CD1c-positive myeloid dendritic cell (primary cell): ENCODE measurements at regions not wholly inside any gene's neighbourhood (a gene's known extent, or its start where the extent isn't known, plus 50 kb on each side); places are given as distances from the start of the nearest gene placed in this dataset.
A peak's percentile ranks its signal among the peaks of the same experiment; 100 is the strongest.

Experiments used
- DNase-seq: peaks from one replicate; pipeline ENCODE4 v3.0.0-alpha.2; 2016; ENCODE audit errors: extremely low spot score

DNA sequence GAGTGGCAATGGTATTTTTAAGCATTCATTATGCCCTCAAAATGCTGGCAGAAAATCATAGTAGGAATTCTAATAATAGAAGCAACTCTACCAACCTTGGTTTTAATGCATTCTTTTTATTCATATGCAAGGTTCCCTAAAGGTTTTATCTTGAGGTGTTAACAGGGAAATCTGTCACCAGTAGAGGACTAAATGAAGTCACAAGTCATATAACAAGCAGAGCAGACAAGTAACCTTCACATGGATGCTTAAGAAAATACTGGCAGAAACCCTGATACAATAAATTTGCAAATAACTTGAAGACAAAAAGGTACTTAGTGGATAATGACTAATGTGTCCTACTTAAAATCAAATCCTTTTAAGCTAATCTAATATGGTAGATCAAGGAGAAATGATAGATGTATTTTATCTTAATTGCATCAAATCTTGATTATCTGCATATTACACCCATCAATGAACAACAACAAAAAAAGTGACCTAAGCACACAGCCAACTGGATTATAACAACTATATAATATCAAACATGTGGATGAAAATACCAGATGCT lies 73.3 kb downstream of the RFC3 start:
- DNase-seq: no peak

DNA sequence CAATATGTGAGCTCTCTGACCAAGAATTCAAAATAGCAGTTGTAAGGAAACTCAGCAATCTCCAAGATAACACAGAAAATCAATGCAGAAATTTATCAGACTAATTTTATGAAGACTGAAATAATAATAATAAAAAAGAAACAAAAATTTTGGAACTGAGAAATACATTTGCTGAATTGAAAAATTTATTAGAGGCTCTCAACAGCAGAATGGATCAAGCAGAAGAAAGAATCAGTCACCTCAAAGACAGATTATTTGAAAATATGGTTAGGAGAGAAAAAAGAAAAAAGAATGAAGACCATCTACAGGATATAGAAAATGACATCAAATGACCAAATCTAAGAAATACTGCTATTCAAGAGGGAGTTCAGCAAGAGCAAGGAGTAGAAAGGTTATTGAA lies 75.6 kb downstream of the RFC3 start:
- no peak for DNase-seq

DNA sequence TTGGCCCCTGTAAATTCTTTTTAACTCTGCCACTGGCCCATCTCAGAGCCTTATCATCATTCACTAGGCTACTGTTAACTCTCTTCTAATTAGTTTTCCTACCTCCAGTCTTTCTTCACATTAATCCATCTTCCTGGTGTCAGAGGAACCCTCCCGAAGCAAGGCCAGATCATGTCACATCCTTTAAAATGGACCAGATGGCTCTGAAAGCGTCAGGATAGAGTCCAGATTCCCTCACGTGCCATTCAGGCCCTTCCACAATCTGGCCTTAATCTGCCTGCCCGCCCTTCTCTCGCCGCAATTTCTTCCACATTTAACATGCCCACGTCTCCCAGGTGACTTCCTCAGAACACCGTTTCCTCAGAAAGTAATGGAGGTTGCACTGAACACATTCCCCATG lies 86.5 kb downstream of the RFC3 start:
- DNase-seq: no peak

DNA sequence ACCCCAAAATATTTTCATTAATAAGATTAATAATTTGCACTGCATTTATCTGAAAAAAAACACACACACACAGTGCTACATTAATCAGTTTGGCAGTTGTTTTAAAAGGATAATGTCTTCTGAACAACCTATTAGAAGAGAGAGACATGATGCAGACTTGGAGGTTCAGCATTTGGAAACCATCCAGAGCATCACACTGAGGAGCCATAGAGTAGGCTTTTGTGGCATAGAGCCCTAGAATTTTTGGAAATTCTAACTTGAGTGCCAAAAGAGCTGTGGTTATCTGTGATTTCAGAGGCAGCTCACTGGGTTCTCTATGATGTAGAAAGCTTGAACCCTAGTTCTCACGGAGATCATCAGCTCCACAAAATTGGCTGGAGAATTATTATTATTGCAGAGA lies 90.2 kb downstream of the RFC3 start:
- DNase-seq: no peak

DNA sequence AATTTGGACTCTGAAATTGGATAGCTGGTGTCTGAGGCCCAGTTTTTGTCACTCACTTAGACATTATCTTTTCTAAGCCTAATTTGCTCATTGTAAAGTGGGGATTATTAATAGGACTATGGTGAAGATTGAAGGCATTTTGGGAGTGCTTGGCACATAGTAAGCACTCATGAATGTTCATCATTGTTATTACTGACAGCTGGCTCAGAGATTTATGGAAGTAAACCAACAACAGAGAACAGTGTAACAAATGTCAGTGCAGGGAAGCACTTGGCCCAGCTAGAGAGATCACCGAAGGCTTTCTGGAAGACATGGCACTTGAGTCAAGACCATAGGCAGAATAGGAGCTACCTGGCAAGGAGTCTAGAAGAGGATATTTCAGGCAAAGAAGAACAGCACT lies 92.3 kb downstream of the RFC3 start:
- no peak for DNase-seq

DNA sequence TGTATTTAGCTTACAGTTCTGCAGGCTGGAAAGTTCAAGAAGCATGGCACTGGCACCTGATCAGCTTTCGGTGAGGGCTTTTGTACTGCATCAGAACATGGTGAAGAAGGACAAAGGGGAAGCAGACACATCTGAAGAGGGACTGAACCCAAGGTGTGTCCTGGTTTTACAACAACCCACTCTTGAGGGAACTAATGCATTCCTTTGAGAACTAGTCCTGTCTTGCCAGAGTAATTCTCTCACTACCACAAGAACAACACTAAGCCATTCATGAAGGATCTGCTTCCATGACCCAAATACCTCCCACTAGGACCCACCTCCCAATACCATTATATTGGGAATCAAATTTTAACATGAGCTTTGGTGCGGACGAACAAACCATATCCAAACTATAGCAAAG lies 93.6 kb downstream of the RFC3 start:
- DNase-seq: no peak

DNA sequence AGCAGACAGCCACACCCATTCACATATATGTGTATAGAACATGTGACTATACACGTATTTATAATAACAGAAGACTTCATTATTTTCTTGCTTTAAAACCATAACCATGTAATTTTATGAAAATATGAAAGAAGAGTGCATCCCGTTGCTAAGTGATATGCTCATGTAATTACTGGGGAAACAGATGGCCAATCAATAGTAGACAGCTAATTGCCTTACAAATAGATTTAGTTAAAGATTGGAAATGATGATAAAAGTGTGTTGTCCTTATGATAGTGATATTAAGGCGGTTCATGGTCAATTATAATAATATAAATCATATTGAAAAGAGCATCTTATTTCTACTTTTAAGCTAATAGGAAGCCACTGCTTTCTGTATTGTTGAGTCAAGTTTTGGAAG lies 95.9 kb downstream of the RFC3 start:
- DNase-seq: no peak

DNA sequence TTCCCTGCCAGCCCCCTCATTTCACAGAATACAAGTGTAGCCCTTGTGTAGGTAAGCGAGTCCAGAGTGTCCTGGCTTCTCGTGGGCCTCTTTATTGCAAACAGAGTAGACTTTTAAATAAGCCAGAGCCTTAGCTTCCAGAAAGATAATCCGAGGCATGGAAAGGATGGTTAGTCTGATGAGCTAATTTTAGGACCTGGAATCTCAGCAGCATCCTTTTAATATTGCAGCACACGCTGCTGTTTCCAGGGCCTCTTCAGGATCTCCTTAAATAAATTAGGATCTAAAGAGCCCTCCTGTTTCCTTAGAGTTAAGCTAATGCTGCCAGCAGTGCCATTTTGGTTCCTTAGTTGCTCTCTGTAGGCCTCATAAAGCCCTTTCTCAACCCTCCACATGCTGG lies 99.2 kb downstream of the RFC3 start:
- DNase-seq: no peak

DNA sequence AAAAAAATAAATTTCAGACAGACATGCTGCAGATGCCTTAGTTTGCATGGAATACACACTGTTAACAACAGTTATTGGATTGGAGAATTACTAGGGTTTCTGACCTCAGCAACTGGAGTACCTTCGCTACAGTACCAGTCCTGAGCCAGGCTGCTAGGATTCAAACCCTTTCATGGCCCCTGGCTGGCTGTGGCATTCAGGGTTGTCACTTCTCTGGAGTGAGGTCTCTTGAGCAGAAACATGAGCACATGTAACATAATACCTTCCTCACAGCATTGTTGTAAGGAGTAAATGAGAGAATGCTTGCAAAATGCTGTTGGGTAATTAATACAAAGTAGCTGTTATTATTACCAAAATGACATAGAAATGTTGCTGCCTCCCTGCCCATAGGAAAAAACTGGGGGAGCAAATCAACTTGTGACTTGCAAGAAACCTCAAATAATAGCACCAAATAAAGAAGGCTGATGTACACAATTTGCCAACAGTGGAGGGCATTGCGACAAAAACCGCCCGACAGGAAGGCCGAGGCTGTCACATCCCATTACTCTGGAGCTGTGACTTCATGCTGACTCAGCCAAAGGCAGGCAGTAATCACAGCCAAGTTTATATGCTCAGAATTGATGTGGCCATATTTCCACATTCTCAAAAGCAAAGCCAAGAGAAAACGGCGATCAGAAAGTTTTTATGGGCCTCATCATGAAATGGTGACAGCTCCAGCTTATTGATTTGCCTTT lies 100.4 kb downstream of the RFC3 start:
- peak; percentile 2 for DNase-seq

DNA sequence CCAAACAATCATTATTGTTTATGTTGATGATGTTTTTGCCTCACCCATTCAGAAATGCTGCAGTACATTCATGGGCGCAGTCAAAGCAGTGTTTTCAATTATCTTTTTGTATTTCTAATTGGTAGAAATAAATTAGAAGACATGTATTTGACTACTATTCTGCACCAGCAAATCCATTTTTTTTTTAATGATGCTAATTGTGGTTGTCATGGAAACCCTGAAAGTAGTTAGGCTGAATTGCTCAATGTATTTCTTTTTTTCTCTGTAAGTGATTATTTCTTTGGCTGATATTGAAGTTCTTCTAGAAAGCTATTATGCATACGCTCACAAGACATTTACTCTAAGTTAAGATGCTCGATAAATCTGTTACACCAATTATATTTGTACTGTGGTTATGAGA lies 101.2 kb downstream of the RFC3 start:
- no peak for DNase-seq

DNA sequence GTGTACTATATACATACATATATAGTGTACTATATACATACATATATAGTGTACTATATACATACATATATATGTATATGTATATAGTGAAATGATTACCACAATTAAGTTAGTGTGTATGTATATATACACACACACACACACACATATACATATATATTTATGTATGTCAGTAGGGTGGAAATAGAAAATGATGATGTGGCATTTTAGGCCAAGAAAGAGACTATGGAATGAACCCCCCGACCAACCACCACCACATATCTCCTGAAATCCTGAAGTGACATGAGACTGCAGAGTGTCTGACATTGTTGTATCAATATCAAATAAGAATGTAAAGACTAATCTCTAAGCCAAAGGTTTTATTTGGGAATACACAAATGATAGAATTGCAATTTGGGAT lies 107.6 kb downstream of the RFC3 start:
- DNase-seq: no peak

DNA sequence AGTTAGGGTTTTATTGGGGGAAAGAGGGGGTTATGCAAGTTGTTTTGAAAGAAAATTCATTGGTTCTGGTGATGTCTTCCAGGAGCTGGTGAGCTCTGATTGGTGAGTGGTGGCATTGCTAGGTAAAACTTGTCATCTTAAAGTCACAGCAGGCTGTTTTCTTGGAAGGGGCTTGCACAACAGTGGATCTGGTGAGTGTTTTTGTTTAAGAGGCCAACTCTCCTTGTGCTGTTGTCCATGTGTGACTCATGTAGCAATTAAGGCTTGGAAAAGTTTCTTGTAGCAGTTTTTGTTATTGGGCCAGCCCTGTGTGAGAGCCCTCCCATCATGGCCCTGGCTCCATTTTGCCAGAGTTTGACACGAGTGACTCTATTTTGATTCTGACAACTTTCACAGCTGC lies 109.4 kb downstream of the RFC3 start:
- DNase-seq: no peak

DNA sequence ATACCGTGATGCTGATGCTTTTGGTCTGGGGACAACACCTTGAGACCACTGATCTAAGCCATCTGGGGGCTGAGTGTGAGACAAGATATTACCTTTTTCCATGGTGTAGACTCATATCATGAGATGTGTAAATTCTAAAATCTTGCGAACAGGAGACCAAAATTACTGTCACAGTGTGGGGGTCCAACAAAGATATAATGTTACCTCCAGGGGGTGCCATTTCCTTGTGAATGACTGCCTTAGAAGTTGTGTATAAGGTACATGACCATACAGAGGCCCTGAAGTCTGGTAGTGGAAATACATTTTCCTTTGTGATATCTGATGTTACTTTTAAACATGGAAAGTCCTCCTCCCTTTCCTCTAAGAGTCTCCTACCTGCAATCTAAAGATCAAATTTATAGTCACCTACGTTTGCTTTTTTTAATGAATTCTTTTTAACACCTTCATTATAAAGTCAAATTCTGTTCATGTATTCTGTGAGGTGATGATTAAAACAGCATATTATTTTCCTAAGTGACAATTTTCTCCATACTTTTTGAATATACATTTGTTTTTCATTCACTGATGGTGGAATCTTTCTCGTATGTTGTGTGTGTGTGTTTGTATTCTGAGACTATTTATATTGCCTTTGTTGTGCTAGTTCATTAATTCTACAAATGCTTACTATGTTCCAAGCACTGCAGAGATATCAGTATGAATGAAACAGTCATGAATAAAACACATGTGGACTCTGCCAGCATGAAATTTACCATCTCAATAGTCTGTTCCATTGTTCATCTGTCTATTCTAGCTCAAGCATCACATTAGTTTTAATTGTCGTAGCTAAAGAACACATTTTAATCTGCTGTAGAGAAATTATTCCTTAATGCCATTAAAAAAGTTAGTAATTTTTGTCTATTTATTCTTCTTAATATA lies 113.7 kb downstream of the RFC3 start:
- DNase-seq: no peak

DNA sequence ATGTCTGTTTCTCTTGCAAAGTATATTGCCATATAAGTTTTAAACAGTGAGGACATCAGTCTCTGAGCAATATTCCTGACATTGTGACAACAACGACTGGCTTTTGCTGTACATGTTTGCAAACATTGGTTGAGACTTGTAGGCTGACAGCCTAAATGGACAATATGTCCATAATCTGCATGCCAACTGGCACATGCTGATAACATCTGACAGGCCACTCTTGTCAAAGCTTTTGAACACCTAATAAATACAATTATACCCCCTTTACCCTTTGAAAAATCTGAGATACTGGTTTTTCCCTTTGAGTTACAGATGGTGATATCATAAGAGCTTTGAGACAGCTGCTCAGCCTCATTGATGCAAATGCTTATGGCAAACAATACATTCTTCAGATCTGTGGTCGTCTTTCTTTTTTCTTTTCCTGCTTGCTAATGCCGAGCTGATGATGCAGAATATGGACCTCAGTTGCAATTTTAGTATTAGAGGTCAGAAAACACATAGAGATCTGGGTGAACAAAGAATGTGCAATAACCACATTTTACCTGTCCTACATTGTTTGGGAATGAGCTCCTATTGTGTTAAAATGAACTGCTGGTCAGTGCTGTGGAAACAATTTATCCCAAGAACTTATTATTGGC lies 114.9 kb downstream of the RFC3 start:
- no peak for DNase-seq

DNA sequence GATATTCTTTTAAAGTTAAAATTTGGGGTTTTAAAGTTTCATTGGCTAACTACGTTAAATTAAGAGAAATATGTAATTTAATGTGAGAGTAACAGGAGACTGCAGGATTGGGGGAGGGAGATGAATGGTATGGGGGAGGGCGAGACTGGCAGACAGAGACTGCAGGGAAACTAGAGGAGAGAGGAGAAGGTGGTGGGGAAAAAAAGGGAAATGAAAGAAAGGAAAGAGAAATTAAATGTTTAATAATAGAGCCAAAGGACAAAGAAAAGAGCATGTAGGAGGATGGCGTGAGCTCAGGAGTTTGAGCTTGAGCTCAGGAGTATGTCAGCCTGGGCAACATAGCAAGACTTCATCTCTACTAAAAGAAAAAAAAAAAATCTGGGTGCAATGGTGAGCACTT lies 115.9 kb downstream of the RFC3 start:
- DNase-seq: no peak

DNA sequence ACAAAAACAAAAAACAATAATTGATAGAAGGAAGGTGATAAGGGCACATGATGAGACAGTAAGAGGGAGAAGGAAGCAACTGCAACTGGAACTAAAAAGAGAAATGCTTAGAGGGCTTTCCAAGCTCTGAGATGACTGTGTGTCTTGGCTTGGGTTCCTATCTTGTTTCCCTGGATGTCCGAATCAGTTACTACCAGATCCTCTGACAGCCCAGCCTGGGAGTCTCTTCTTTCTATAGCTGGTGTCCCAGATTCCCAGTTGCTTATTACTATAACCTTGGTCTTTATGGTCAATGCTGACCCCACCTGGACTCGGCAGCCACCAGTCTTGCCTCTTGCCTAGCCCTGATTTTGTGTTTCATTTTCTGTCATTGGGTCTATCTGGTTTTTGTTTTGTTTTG lies 116.4 kb downstream of the RFC3 start:
- no peak for DNase-seq

DNA sequence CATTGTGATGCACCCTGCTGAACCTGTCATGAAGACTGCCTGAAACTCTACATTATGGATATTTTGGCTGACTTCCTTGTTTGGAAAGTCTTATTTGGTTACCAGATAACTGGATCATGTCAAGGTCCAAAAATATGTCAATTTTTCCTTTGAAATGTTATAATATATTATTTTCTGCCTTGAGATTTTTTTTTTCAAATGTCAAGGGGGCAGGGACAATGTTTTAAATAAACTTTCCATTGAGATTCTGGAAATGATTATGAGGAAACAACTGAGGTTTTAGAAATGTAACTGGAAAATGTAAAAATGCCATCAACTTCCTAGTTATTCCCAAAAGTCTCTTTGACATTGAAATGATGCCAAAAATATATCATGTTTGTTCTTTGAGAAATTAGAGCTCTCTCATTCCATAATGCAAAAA lies 117.0 kb downstream of the RFC3 start:
- DNase-seq: no peak

DNA sequence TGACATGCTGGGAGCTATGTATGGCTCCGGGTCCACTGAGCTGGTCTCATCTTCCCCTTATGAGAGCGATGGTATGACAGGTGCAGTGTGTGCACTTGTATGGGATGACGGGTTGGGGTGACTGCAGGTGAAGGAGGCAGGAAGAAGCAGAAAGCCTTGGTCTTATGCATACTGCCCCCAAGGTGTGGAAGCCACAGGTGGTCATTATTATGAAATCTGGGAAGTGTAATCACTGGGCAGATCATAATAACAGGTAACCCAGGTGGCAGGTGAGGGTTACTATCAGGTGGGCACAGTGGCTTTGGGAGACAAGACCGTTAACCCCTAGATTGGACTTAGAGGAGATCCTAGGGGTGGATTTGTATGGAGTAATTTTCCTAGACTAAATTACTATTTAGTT lies 118.0 kb downstream of the RFC3 start:
- no peak for DNase-seq

DNA sequence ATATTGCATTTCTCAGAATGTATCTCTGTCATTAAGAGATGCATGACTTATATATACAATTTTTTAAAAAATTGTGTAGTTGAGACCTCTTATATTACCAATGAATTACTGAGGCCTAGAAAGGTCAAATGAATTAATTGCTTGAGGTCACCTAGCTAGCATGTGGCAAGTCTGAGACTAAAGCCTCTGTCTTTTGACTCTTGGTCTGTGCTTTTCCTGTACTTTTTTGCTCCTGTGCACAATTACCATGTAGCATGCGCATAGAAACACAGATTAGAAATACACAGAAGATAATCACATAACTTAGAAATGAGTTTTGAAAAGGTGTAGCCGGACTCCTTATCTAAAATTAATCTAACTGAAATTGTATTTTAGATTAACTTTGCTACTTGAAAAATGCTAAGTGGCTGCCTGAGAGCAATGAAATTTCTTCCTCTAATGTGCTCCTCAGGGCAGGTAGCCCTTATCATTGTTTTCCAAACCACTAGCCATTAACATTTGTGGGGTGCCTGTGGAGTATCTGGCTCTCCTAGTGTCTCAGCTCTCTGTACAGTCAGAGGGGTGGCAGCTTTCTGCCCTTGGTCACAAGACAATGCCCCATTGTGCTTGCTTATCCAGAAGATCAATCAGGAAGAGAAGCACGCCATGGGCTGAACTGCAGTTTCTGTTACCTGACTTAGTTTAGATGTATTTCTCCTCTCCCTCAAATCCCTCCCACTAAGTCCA lies 119.6 kb downstream of the RFC3 start:
- DNase-seq: no peak

DNA sequence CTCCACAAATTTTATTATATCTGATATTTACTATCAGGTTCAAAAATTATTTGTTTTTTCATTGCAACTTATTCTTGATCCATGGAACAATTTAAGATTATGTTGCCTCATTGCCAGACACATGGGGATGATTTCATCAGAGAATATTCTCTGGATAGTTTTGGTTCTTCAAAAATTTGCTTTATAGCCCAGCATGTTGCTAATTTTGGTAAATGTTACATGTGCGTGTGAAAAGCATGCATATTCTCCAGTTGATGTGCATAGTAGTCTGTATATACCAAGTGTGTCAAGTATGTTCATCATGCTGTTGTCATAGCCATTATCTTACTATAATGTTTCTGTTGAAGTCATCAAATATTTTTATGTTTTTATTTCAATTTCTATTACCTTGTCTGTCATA lies 122.3 kb downstream of the RFC3 start:
- no peak for DNase-seq

DNA sequence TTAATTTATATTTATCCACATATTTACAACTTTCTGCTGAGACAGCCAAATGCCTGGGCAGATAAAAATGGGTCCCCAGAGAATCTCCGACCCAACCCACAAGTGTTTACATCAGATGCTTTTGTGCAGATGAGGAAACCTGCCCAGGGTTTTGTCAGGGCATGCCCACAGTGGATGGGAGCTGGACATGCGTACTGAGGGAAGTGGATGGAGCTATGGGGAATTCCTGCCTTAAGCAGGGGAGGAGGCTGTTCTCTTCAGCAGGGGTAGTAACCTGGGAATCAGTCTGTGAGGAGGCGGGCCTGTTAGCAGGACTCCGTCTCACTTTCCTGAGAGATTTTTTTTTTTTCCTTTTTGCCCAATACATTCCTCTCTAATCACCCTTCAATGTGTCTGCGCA lies 122.9 kb downstream of the RFC3 start:
- DNase-seq: no peak

DNA sequence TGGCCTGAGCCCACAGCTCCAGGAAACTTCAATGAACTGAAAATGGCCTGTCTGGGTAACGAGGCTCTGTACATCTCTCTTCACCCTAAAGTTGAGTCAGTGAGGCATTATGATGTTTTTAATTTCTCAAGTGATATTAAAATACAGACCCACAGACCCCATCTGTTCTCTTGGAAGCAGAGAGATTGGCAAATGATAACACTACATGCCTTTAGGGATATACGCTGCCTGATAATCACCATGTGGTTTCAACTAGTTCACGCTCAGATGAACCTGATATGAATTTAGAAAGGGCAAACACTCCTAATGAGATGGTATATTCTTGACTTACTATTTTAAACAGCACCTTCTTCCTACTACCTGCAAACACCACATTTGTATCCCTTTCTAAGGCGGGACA lies 127.5 kb downstream of the RFC3 start:
- DNase-seq: no peak
